SK-N-SH treated with all-trans-retinoic acid at 6 μM for 48 hours (cell line): ENCODE measurements at regions not wholly inside any gene's neighbourhood (a gene's known extent, or its start where the extent isn't known, plus 50 kb on each side); places are given as distances from the start of the nearest gene placed in this dataset.

Experiments used
- ATAC-seq: fragments of 200-7000 bp; cut with Tn5 transposase; 3 replicates; pipeline ENCODE4 v1.9.1; 2020; ENCODE audit warnings: mild to moderate bottlenecking, moderate library complexity
- ARNTL ChIP-seq: fragments of 450-650 bp; formaldehyde crosslinking; IDR thresholded peaks from 2 replicates; pipeline ENCODE4 v1.5.0; 2020; ENCODE audit warnings: low read depth, mild to moderate bottlenecking, moderate library complexity, borderline replicate concordance
- BACH2 ChIP-seq: fragments of 250-450 bp; sonication (Bioruptor Pico); IDR thresholded peaks from 2 replicates; pipeline ENCODE4 v1.9.0; 2021; ENCODE audit warnings: mild to moderate bottlenecking, borderline replicate concordance
- CSDC2 ChIP-seq: fragments of 250-450 bp; sonication (Bioruptor Pico); IDR thresholded peaks from 2 replicates; pipeline ENCODE4 v1.5.0; 2020; ENCODE audit warnings: mild to moderate bottlenecking, moderate library complexity
- ESRRG ChIP-seq: fragments of 250-450 bp; sonication (Bioruptor Pico); IDR thresholded peaks from 2 replicates; pipeline ENCODE4 v1.6.1; 2021; ENCODE audit warnings: mild to moderate bottlenecking
- GLIS3 ChIP-seq: fragments of 250-450 bp; sonication (Bioruptor Pico); IDR thresholded peaks from 2 replicates; pipeline ENCODE4 v1.5.0; 2020; ENCODE audit warnings: mild to moderate bottlenecking, moderate library complexity
- ISL1 ChIP-seq: fragments of 250-450 bp; sonication (Bioruptor Pico); IDR thresholded peaks from 2 replicates; pipeline ENCODE4 v2.1.2; 2022; ENCODE audit warnings: mild to moderate bottlenecking, moderate library complexity
- OSR1 ChIP-seq: fragments of 250-450 bp; sonication (Bioruptor Pico); IDR thresholded peaks from 2 replicates; pipeline ENCODE4 v1.8.0; 2022; ENCODE audit warnings: moderate library complexity, mild to moderate bottlenecking, inconsistent platforms
- PPARA ChIP-seq: fragments of 250-450 bp; sonication (Bioruptor Pico); IDR thresholded peaks from 2 replicates; pipeline ENCODE4 v1.5.0; 2020; ENCODE audit warnings: mild to moderate bottlenecking, borderline replicate concordance
- RARB ChIP-seq: fragments of 250-450 bp; sonication (Bioruptor Pico); IDR thresholded peaks from 2 replicates; pipeline ENCODE4 v1.8.0; 2021; ENCODE audit warnings: mild to moderate bottlenecking, moderate library complexity
- SNAI2 ChIP-seq: fragments of 250-450 bp; sonication (Bioruptor Pico); IDR thresholded peaks from 2 replicates; pipeline ENCODE4 v1.5.0; 2020; ENCODE audit warnings: mild to moderate bottlenecking, moderate library complexity
- TCF4 ChIP-seq: fragments of 250-450 bp; sonication (Bioruptor Pico); IDR thresholded peaks from 2 replicates; pipeline ENCODE4 v1.8.0; 2021; ENCODE audit warnings: mild to moderate bottlenecking, moderate library complexity, borderline replicate concordance
- TOX ChIP-seq: fragments of 250-450 bp; sonication (Bioruptor Pico); IDR thresholded peaks from 2 replicates; pipeline ENCODE4 v1.8.0; 2021; ENCODE audit warnings: mild to moderate bottlenecking, moderate library complexity, borderline replicate concordance
- ZC3H10 ChIP-seq: fragments of 250-450 bp; sonication (Bioruptor Pico); IDR thresholded peaks from 2 replicates; pipeline ENCODE4 v1.5.1; 2021; ENCODE audit warnings: mild to moderate bottlenecking, moderate library complexity
- ZFP3 ChIP-seq: fragments of 250-450 bp; sonication (Bioruptor Pico); IDR thresholded peaks from 2 replicates; pipeline ENCODE4 v1.5.0; 2020; ENCODE audit warnings: mild to moderate bottlenecking, moderate library complexity
- ZFP30 ChIP-seq: fragments of 450-650 bp; formaldehyde crosslinking; IDR thresholded peaks from 2 replicates; pipeline ENCODE4 v1.5.0; 2022; ENCODE audit warnings: mild to moderate bottlenecking, moderate library complexity
- ZNF565 ChIP-seq: fragments of 450-650 bp; formaldehyde crosslinking; conservative IDR thresholded peaks from 2 replicates; pipeline ENCODE4 v1.5.0; 2020; ENCODE audit warnings: low read depth, mild to moderate bottlenecking, moderate library complexity
- ZNF8 ChIP-seq: fragments of 450-650 bp; formaldehyde crosslinking; IDR thresholded peaks from 2 replicates; pipeline ENCODE4 v1.5.0; 2020; ENCODE audit warnings: mild to moderate bottlenecking, moderate library complexity
- TF ChIP-seq, protein P1 (sequence below): fragments of 250-450 bp; sonication (Bioruptor Pico); IDR thresholded peaks from 2 replicates; pipeline ENCODE4 v1.5.1; 2021; ENCODE audit warnings: mild to moderate bottlenecking, moderate library complexity
- TF ChIP-seq, protein P2 (sequence below): fragments of 250-450 bp; sonication (Bioruptor Pico); IDR thresholded peaks from 2 replicates; pipeline ENCODE4 v1.5.0; 2020; ENCODE audit warnings: mild to moderate bottlenecking, moderate library complexity
- TF ChIP-seq, protein P3 (sequence below): fragments of 250-450 bp; sonication (Bioruptor Pico); IDR thresholded peaks from 2 replicates; pipeline ENCODE4 v1.5.1; 2020; ENCODE audit warnings: low read depth, mild to moderate bottlenecking, moderate library complexity
- TF ChIP-seq, protein P4 (sequence below): fragments of 250-450 bp; sonication (Bioruptor Pico); IDR thresholded peaks from 2 replicates; pipeline ENCODE4 v1.8.0; 2020; ENCODE audit warnings: mild to moderate bottlenecking, moderate library complexity, borderline replicate concordance

DNA sequence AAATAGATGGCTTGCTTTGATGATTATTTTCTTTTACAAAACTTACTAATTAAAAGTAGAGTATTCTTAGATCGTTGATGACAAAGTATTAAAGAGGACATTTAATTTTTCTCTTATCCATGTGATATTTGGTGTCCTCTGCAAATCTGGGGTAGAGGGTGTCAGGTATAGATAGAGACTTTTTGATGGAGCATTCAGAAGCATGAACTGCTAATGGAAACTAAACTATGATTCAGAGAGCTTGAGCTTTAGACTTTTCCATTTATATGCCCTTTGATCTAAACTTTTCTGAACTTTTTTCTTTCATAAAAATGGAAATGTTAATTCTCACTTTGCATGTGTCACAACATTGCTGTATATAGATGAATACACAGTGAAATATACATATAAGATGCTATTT lies 619.7 kb downstream of the PLCL1 start:
- ATAC-seq = no peak

DNA sequence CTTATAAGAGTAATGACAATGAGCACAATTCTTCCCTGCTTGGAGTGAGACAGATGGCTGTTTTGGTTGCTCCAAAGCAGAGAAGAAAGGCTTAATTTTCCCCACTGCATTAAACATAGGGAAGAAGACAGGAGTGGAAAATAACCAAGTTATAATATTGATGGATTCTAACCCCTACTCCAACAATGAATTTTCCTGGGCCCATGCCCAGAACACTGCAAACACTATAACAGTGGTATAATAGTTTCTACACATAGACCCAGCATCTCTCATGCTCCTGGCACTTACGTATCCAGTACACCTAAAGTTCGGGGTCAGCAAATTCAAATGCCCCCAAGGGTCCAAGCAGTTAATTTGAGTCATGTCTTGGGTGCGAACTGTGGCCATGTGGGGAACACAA lies 613.4 kb downstream of the PLCL1 start:
- no peak for ATAC-seq
- no peak for TF ChIP-seq ARNTL (CRISPR knock-in tag)
- no peak for TF ChIP-seq ISL1 (CRISPR knock-in tag)
- TF ChIP-seq ZC3H10 (CRISPR knock-in tag) = no peak
- TF ChIP-seq, protein P1, sequence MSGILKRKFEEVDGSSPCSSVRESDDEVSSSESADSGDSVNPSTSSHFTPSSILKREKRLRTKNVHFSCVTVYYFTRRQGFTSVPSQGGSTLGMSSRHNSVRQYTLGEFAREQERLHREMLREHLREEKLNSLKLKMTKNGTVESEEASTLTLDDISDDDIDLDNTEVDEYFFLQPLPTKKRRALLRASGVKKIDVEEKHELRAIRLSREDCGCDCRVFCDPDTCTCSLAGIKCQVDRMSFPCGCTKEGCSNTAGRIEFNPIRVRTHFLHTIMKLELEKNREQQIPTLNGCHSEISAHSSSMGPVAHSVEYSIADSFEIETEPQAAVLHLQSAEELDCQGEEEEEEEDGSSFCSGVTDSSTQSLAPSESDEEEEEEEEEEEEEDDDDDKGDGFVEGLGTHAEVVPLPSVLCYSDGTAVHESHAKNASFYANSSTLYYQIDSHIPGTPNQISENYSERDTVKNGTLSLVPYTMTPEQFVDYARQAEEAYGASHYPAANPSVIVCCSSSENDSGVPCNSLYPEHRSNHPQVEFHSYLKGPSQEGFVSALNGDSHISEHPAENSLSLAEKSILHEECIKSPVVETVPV (CRISPR knock-in tag) = no peak
- TF ChIP-seq, protein P2, sequence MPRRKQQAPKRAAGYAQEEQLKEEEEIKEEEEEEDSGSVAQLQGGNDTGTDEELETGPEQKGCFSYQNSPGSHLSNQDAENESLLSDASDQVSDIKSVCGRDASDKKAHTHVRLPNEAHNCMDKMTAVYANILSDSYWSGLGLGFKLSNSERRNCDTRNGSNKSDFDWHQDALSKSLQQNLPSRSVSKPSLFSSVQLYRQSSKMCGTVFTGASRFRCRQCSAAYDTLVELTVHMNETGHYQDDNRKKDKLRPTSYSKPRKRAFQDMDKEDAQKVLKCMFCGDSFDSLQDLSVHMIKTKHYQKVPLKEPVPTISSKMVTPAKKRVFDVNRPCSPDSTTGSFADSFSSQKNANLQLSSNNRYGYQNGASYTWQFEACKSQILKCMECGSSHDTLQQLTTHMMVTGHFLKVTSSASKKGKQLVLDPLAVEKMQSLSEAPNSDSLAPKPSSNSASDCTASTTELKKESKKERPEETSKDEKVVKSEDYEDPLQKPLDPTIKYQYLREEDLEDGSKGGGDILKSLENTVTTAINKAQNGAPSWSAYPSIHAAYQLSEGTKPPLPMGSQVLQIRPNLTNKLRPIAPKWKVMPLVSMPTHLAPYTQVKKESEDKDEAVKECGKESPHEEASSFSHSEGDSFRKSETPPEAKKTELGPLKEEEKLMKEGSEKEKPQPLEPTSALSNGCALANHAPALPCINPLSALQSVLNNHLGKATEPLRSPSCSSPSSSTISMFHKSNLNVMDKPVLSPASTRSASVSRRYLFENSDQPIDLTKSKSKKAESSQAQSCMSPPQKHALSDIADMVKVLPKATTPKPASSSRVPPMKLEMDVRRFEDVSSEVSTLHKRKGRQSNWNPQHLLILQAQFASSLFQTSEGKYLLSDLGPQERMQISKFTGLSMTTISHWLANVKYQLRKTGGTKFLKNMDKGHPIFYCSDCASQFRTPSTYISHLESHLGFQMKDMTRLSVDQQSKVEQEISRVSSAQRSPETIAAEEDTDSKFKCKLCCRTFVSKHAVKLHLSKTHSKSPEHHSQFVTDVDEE = no peak
- no peak for TF ChIP-seq ZNF8
- TF ChIP-seq, all 23 proteins: peak for 0

More for the DNA sequence above, 619.7 kb downstream of the PLCL1 start:
- TF ChIP-seq, protein P2 = no peak
- TF ChIP-seq ZC3H10 (CRISPR knock-in tag) = no peak
- TF ChIP-seq, protein P1 (CRISPR knock-in tag) = no peak
- no peak for TF ChIP-seq ISL1 (CRISPR knock-in tag)
- TF ChIP-seq TCF4 (CRISPR knock-in tag) = no peak
- no peak for TF ChIP-seq OSR1
- no peak for TF ChIP-seq ZFP3 (CRISPR knock-in tag)
- TF ChIP-seq ESRRG (CRISPR knock-in tag) = no peak
- no peak for TF ChIP-seq RARB (CRISPR knock-in tag)
- no peak for TF ChIP-seq ZNF8
- TF ChIP-seq, protein P3, sequence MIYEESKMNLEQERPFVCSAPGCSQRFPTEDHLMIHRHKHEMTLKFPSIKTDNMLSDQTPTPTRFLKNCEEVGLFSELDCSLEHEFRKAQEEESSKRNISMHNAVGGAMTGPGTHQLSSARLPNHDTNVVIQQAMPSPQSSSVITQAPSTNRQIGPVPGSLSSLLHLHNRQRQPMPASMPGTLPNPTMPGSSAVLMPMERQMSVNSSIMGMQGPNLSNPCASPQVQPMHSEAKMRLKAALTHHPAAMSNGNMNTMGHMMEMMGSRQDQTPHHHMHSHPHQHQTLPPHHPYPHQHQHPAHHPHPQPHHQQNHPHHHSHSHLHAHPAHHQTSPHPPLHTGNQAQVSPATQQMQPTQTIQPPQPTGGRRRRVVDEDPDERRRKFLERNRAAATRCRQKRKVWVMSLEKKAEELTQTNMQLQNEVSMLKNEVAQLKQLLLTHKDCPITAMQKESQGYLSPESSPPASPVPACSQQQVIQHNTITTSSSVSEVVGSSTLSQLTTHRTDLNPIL = no peak
- TF ChIP-seq GLIS3 (CRISPR knock-in tag) = no peak
- TF ChIP-seq BACH2 (CRISPR knock-in tag) = no peak
- no peak for TF ChIP-seq ARNTL (CRISPR knock-in tag)
- TF ChIP-seq PPARA (CRISPR knock-in tag) = no peak

DNA sequence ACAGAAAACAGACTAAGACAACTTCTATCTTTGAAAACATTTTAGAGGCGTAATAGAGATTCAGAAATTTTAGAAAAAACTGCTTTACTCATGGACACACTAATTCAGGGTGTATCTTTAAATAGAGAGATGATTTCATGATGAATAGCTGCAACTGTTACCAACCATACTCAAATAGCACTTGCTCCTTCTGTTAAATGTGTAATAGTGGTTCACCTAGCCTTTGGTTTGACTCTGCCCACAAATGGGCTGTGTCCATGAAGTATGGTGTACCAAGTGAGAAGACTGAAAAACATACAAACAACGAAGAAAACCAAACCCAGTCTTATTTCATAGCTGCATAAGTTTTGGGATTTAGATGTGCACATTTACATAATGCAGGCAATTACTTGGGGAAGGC lies 610.6 kb downstream of the PLCL1 start:
- TF ChIP-seq ZFP30 (CRISPR knock-in tag) = no peak
- no peak for TF ChIP-seq ISL1 (CRISPR knock-in tag)
- no peak for TF ChIP-seq ZFP3 (CRISPR knock-in tag)
- no peak for TF ChIP-seq CSDC2 (CRISPR knock-in tag)
- no peak for TF ChIP-seq RARB (CRISPR knock-in tag)
- TF ChIP-seq ZNF565 (CRISPR knock-in tag) = no peak
- TF ChIP-seq TCF4 (CRISPR knock-in tag) = no peak
- no peak for TF ChIP-seq ZC3H10 (CRISPR knock-in tag)
- TF ChIP-seq GLIS3 (CRISPR knock-in tag) = no peak
- TF ChIP-seq PPARA (CRISPR knock-in tag) = no peak
- TF ChIP-seq, protein P4, sequence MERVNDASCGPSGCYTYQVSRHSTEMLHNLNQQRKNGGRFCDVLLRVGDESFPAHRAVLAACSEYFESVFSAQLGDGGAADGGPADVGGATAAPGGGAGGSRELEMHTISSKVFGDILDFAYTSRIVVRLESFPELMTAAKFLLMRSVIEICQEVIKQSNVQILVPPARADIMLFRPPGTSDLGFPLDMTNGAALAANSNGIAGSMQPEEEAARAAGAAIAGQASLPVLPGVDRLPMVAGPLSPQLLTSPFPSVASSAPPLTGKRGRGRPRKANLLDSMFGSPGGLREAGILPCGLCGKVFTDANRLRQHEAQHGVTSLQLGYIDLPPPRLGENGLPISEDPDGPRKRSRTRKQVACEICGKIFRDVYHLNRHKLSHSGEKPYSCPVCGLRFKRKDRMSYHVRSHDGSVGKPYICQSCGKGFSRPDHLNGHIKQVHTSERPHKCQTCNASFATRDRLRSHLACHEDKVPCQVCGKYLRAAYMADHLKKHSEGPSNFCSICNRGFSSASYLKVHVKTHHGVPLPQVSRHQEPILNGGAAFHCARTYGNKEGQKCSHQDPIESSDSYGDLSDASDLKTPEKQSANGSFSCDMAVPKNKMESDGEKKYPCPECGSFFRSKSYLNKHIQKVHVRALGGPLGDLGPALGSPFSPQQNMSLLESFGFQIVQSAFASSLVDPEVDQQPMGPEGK (CRISPR knock-in tag) = no peak
- no peak for TF ChIP-seq ARNTL (CRISPR knock-in tag)
- no peak for TF ChIP-seq BACH2 (CRISPR knock-in tag)
- TF ChIP-seq, protein P2 = no peak
- no peak for TF ChIP-seq SNAI2 (CRISPR knock-in tag)
- TF ChIP-seq TOX (CRISPR knock-in tag) = no peak
- ATAC-seq = no peak
